Neural crest cell (in vitro differentiated cells): ENCODE measurements at regions not wholly inside any gene's neighbourhood (a gene's known extent, or its start where the extent isn't known, plus 50 kb on each side); places are given as distances from the start of the nearest gene placed in this dataset.

Experiments
- DNase-seq: peaks from one replicate; pipeline ENCODE4 v3.0.0; 2021; ENCODE audit warnings: low read depth, mixed read lengths, low spot score
- H3K27ac Mint-ChIP-seq: one replicate; pipeline ENCODE4 v1.8.0; 2021; ENCODE audit warnings: mild to moderate bottlenecking, mixed read lengths; ENCODE audit not compliant: unreplicated experiment
- H3K27me3 Mint-ChIP-seq: 2 replicates; pipeline ENCODE4 v1.8.0; 2021; ENCODE audit warnings: low read depth, mild to moderate bottlenecking, mixed read lengths
- H3K36me3 Mint-ChIP-seq: 2 replicates; pipeline ENCODE4 v1.8.0; 2021; ENCODE audit warnings: low read depth, mild to moderate bottlenecking, mixed read lengths
- H3K4me1 Mint-ChIP-seq: 2 replicates; pipeline ENCODE4 v1.8.0; 2021; ENCODE audit warnings: mixed read lengths
- H3K4me3 Mint-ChIP-seq: one replicate; pipeline ENCODE4 v1.8.0; 2021; ENCODE audit warnings: mild to moderate bottlenecking, mixed read lengths
- H3K9me3 Mint-ChIP-seq: 2 replicates; pipeline ENCODE4 v1.8.0; 2021; ENCODE audit warnings: mixed read lengths
- TF ChIP-seq, protein P1 (sequence below): fragments of 200-600 bp; sonication (generic); conservative IDR thresholded peaks from 2 replicates; pipeline ENCODE4 v1.5.0; 2021; ENCODE audit warnings: antibody characterized with exemption, mild to moderate bottlenecking

DNA sequence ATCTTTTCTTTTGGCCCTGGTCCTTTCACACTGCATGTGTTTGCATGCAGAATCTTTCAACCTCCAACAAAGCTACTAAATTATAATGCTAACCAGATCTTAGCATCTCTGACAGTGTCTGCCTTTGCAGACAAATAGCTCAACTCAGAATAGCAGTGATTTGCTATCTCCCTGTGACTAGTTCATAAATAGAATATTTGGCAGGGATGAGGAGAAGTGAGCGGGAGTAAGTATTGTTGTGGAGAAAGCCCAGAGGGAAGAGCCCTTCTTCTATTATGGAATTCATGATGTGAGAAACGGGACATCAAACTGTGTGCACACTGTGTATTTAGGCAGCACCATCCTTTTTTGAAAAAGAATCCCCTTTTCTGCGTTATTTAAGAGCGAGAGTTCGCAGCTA, 288.0 kb upstream of the CHORDC1 start:
- no peak overlapping the region for H3K4me3 Mint-ChIP-seq
- no peak overlapping the region for H3K27ac Mint-ChIP-seq
- TF ChIP-seq, protein P1, sequence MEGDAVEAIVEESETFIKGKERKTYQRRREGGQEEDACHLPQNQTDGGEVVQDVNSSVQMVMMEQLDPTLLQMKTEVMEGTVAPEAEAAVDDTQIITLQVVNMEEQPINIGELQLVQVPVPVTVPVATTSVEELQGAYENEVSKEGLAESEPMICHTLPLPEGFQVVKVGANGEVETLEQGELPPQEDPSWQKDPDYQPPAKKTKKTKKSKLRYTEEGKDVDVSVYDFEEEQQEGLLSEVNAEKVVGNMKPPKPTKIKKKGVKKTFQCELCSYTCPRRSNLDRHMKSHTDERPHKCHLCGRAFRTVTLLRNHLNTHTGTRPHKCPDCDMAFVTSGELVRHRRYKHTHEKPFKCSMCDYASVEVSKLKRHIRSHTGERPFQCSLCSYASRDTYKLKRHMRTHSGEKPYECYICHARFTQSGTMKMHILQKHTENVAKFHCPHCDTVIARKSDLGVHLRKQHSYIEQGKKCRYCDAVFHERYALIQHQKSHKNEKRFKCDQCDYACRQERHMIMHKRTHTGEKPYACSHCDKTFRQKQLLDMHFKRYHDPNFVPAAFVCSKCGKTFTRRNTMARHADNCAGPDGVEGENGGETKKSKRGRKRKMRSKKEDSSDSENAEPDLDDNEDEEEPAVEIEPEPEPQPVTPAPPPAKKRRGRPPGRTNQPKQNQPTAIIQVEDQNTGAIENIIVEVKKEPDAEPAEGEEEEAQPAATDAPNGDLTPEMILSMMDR: no peak
- no peaks in the 10 kb centered on the region for H3K27me3 Mint-ChIP-seq
- H3K9me3 Mint-ChIP-seq: no peaks in the 10 kb centered on the region
- no peak for DNase-seq
- no peaks in the 10 kb centered on the region for H3K36me3 Mint-ChIP-seq
- peaks cover 11% of the 10 kb centered on the region for H3K4me1 Mint-ChIP-seq

DNA sequence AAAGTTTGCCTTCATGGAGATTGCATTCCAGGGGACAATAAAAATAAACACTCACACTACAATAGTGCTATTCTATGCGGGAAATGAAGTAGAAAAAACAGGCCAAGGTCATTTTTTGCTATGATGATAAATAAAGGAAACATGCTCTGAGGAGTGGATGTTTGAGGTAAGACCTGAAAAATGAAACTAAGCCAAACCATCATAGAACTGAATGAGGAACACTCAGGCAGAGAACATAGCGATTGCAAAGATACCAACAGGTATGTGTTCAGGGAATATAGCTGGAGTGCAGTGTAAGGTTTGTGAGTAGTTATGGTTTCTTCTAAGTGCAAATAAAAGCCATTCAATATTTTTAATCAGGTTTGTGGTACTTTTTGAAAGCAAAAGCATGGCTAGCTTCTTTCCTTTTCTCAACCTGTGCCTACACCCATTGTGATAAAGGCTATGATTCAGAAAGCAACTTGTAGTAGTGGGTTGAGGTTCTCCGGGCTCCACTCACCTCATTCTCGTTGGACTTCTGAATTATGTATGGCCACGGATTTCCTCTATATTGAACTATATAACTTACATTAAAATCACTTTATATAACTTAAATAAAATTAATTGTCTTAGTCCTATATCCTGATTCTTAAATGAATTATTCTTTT, 278.2 kb upstream of the CHORDC1 start:
- Mint-ChIP-seq H3K4me1 (no peaks in the 10 kb centered on the region), H3K36me3 (peaks cover 8% of the 10 kb centered on the region), H3K27me3 (no peaks in the 10 kb centered on the region), H3K4me3 (no peak overlapping the region), H3K27ac (no peak overlapping the region), H3K9me3 (peaks cover 17% of the 10 kb centered on the region)
- DNase-seq: no peak
- TF ChIP-seq, protein P1: no peak

DNA sequence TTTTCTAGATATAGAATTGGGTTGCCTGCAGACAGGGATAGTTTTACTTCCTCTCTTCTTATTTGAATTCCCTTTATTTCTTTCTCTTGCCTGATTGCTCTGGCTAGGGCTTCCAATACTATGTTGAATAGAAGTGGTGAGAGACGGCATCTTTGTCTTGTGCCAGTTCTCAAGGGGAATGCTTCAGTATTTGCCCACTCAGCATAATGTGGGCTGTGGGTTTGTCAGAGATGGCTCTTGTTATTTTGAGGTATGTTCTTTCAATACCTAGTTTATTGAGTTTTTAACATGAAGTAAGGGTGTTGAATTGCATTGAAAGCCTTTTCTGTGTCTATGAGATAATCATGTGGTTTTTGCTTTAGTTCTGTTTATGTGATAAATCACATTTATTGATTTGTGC, 273.9 kb upstream of the CHORDC1 start:
- H3K36me3 Mint-ChIP-seq: peaks cover 8% of the 10 kb centered on the region
- peaks cover 18% of the 10 kb centered on the region for H3K9me3 Mint-ChIP-seq
- H3K4me3 Mint-ChIP-seq: no peak overlapping the region
- TF ChIP-seq, protein P1: no peak
- no peak for DNase-seq
- H3K4me1 Mint-ChIP-seq: no peaks in the 10 kb centered on the region
- H3K27me3 Mint-ChIP-seq: no peaks in the 10 kb centered on the region
- no peak overlapping the region for H3K27ac Mint-ChIP-seq

DNA sequence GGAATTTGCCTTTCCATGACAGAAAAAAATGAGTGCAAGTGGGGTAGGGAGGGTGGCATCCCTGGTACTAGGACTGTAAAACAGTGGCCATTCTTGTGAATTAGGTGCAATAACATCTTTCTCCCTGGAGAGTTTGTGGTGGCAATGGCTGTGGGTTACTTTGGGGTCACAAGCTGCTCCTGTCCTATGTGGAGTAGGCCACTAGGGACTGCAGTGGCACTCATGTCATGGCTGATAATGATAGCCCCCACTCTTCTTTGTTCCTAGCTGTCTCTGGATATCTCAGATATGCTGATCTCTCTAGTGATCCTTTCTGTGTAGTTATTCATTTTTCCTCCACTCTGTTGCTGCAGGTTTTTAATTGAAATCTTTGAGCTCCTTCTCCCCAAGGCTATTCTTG, 270.5 kb upstream of the CHORDC1 start:
- no peak for DNase-seq
- Mint-ChIP-seq H3K4me1 (no peaks in the 10 kb centered on the region), H3K27me3 (no peaks in the 10 kb centered on the region), H3K27ac (no peak overlapping the region), H3K36me3 (peaks cover 8% of the 10 kb centered on the region), H3K9me3 (peaks cover 13% of the 10 kb centered on the region), H3K4me3 (no peak overlapping the region)
- TF ChIP-seq, protein P1: no peak

DNA sequence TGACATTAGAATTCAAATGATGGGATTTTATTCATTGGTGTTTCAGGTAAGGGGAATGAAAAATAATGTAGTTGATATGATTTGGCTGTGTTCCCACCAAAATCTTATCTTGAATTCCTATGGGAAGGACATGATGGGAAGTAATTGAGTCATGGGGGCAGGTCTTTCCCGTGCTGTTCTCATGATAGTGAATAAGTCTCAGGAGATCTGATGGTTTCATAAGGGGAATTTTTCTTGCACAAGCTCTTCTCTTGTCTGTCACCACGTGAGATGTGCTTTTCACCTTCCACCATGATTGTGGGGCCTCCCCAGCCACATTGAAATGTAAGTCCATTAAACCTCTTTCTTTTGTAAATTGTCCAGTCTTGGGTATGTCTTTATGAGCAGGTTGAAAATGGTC, 268.6 kb upstream of the CHORDC1 start:
- Mint-ChIP-seq H3K4me3 (no peak overlapping the region), H3K4me1 (no peaks in the 10 kb centered on the region), H3K36me3 (no peaks in the 10 kb centered on the region), H3K27ac (no peak overlapping the region), H3K9me3 (peaks cover 5% of the 10 kb centered on the region), H3K27me3 (no peaks in the 10 kb centered on the region)
- DNase-seq: no peak
- TF ChIP-seq, protein P1: no peak
